ENCODE measurements at regions not wholly inside any gene's neighbourhood (a gene's known extent, or its start where the extent isn't known, plus 50 kb on each side); places are given as distances from the start of the nearest gene placed in this dataset.

DNA sequence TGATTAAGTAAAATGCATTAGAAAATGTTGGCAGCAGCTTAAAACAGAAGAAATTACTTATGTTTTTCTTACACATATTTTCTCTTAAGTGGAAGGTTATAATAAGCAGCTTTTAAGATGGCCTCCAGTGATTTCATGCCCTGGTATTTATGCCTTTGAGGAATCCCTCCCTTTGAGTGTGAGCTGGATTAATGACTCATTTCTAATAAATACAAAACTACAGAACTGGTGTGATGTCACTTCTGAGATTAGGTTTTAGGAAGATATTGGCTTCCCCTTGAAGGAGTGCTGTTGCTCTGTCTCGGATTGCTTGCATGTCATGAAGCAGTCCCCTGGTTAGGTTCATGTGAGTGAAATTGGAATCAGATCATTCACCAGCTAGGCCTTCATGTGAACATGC lies 143.2 kb upstream of the EPHA7 start:
- ChIA-PET POLR2A (no interaction called here), CTCF (no interaction called here)
- no peak overlapping the region for H3K4me3 ChIP-seq (ENCODE audit: low read depth in 2 of 2, low read length in 1 of 2)
- H3K9me2 ChIP-seq, result no peaks in the 10 kb centered on the region
- no peaks in the 10 kb centered on the region for H3K36me3 ChIP-seq (replicated peaks in 1 of 2; ENCODE audit: control insufficient read depth in 1 of 2, insufficient read depth in 2 of 2, low read length in 1 of 2)
- no peak overlapping the region for H3K4me2 ChIP-seq
- no peak overlapping the region for H2AFZ ChIP-seq (ENCODE audit: low read depth)
- no peaks in the 10 kb centered on the region for H3K79me2 ChIP-seq (ENCODE audit: insufficient read depth)
- no peak for DNase-seq
- H3K27ac ChIP-seq (ENCODE audit: low read depth in 2 of 2, low read length in 1 of 2), result no peak overlapping the region
- no peaks in the 10 kb centered on the region for H3K9me3 ChIP-seq
- TF ChIP-seq, protein P1, sequence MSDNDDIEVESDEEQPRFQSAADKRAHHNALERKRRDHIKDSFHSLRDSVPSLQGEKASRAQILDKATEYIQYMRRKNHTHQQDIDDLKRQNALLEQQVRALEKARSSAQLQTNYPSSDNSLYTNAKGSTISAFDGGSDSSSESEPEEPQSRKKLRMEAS (IDR thresholded peaks at IDR 0.05; ENCODE audit: low read depth), result no peak
- TF ChIP-seq FOXM1 (IDR thresholded peaks at IDR 0.05; ENCODE audit: low read depth) (no peak), NFIC (IDR thresholded peaks at IDR 0.05; ENCODE audit: borderline replicate concordance) (no peak), YY1 (IDR thresholded peaks at IDR 0.05; ENCODE audit: low read depth) (no peak), TAF1 (IDR thresholded peaks at IDR 0.05; ENCODE audit: borderline replicate concordance, low read depth, low read length) (no peak), TCF12 (IDR thresholded peaks at IDR 0.05) (no peak), ELF1 (IDR thresholded peaks at IDR 0.05) (no peak), RXRA (IDR thresholded peaks at IDR 0.05; ENCODE audit: borderline replicate concordance, low read depth) (no peak), EP300 (IDR thresholded peaks at IDR 0.05; ENCODE audit: borderline replicate concordance in 1 of 2, low read depth in 1 of 2, low read length in 1 of 2) (no peak)
- TF ChIP-seq, protein P2, sequence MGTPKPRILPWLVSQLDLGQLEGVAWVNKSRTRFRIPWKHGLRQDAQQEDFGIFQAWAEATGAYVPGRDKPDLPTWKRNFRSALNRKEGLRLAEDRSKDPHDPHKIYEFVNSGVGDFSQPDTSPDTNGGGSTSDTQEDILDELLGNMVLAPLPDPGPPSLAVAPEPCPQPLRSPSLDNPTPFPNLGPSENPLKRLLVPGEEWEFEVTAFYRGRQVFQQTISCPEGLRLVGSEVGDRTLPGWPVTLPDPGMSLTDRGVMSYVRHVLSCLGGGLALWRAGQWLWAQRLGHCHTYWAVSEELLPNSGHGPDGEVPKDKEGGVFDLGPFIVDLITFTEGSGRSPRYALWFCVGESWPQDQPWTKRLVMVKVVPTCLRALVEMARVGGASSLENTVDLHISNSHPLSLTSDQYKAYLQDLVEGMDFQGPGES (IDR thresholded peaks at IDR 0.05; ENCODE audit: low read depth, low read length), result no peak
- TF ChIP-seq, protein P3, sequence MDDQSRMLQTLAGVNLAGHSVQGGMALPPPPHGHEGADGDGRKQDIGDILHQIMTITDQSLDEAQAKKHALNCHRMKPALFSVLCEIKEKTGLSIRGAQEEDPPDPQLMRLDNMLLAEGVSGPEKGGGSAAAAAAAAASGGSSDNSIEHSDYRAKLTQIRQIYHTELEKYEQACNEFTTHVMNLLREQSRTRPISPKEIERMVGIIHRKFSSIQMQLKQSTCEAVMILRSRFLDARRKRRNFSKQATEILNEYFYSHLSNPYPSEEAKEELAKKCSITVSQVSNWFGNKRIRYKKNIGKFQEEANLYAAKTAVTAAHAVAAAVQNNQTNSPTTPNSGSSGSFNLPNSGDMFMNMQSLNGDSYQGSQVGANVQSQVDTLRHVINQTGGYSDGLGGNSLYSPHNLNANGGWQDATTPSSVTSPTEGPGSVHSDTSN (IDR thresholded peaks at IDR 0.05), result no peak
- TF ChIP-seq, protein P4, sequence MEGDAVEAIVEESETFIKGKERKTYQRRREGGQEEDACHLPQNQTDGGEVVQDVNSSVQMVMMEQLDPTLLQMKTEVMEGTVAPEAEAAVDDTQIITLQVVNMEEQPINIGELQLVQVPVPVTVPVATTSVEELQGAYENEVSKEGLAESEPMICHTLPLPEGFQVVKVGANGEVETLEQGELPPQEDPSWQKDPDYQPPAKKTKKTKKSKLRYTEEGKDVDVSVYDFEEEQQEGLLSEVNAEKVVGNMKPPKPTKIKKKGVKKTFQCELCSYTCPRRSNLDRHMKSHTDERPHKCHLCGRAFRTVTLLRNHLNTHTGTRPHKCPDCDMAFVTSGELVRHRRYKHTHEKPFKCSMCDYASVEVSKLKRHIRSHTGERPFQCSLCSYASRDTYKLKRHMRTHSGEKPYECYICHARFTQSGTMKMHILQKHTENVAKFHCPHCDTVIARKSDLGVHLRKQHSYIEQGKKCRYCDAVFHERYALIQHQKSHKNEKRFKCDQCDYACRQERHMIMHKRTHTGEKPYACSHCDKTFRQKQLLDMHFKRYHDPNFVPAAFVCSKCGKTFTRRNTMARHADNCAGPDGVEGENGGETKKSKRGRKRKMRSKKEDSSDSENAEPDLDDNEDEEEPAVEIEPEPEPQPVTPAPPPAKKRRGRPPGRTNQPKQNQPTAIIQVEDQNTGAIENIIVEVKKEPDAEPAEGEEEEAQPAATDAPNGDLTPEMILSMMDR (IDR thresholded peaks at IDR 0.05), result no peak
- H3K9ac ChIP-seq, result no peak overlapping the region
- H3K27me3 ChIP-seq (ENCODE audit: insufficient read depth), result no peaks in the 10 kb centered on the region
- H3F3A ChIP-seq (replicated peaks; ENCODE audit: insufficient read depth), result no peaks in the 10 kb centered on the region
- 7% methylated on average over 1 of the region's 1 CpG for WGBS (ENCODE audit: low lambda C conversion rate)
- H4K20me1 ChIP-seq (ENCODE audit: insufficient read depth), result no peaks in the 10 kb centered on the region
- no peaks in the 10 kb centered on the region for H3K4me1 ChIP-seq (ENCODE audit: control insufficient read depth in 1 of 2, insufficient read depth in 2 of 2, low read depth in 1 of 2, low read length in 1 of 2)

DNA sequence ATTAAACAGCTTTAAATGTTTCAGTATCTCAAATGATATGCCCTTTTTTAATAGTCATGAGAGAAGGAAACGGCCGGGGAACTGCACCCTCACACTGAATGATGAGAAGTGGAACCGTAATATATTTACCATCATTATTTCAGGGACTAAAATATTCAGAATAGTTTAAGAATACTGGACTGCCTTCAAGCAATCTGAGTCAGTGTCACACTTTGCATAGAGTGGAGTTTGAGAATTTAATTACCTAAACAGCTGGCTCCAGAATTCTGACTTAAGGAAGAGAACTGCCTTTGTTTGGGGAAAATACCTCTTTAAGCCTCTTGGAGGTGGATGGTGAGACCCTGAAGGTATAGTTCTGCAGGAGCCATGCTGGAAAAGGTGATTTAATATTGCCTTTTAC lies 135.9 kb upstream of the EPHA7 start:
- Histone ChIP-seq H3K9me2 (no peaks in the 10 kb centered on the region), H3K4me2 (no peak overlapping the region), H3K79me2 (ENCODE audit: insufficient read depth) (no peaks in the 10 kb centered on the region), H3K9me3 (no peaks in the 10 kb centered on the region), H2AFZ (ENCODE audit: low read depth) (no peak overlapping the region), H3K4me1 (ENCODE audit: control insufficient read depth in 1 of 2, insufficient read depth in 2 of 2, low read depth in 1 of 2, low read length in 1 of 2) (no peaks in the 10 kb centered on the region), H3F3A (replicated peaks; ENCODE audit: insufficient read depth) (no peaks in the 10 kb centered on the region), H3K9ac (no peak overlapping the region), H3K4me3 (ENCODE audit: low read depth in 2 of 2, low read length in 1 of 2) (no peak overlapping the region), H3K27me3 (ENCODE audit: insufficient read depth) (no peaks in the 10 kb centered on the region), H3K27ac (ENCODE audit: low read depth in 2 of 2, low read length in 1 of 2) (no peak overlapping the region), H4K20me1 (ENCODE audit: insufficient read depth) (no peaks in the 10 kb centered on the region), H3K36me3 (replicated peaks in 1 of 2; ENCODE audit: control insufficient read depth in 1 of 2, insufficient read depth in 2 of 2, low read length in 1 of 2) (no peaks in the 10 kb centered on the region)
- 30% methylated on average over 3 of the region's 3 CpGs for WGBS (ENCODE audit: low lambda C conversion rate)
- no peak for DNase-seq
- POLR2A ChIA-PET, result no interaction called here
- TF ChIP-seq RXRA (IDR thresholded peaks at IDR 0.05; ENCODE audit: borderline replicate concordance, low read depth), result no peak
- TF ChIP-seq TEAD4 (IDR thresholded peaks at IDR 0.05; ENCODE audit: borderline replicate concordance, insufficient read depth), result no peak
- no peak for TF ChIP-seq EZH2phosphoT487 (IDR thresholded peaks at IDR 0.05; ENCODE audit: borderline replicate concordance, low read depth)
- TF ChIP-seq, protein P5, sequence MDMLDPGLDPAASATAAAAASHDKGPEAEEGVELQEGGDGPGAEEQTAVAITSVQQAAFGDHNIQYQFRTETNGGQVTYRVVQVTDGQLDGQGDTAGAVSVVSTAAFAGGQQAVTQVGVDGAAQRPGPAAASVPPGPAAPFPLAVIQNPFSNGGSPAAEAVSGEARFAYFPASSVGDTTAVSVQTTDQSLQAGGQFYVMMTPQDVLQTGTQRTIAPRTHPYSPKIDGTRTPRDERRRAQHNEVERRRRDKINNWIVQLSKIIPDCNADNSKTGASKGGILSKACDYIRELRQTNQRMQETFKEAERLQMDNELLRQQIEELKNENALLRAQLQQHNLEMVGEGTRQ (IDR thresholded peaks at IDR 0.05; ENCODE audit: borderline replicate concordance, low read depth, low read length), result no peak
- no peak for TF ChIP-seq FOXJ3 (CRISPR knock-in tag; IDR thresholded peaks at IDR 0.05)
- TF ChIP-seq SIN3A (IDR thresholded peaks at IDR 0.05; ENCODE audit: borderline replicate concordance, low read depth, low read length), result no peak
- TF ChIP-seq JUND (IDR thresholded peaks at IDR 0.05), result no peak
- CTCF ChIA-PET, result interaction anchor here (0.7 kb wide), 1 partner anchor 441 kb away, joined by 3 read pairs; no protein-coding TSS in a partner anchor

Measured in SK-N-SH (cell line).